WTC11 (cell line): ENCODE measurements at regions not wholly inside any gene's neighbourhood (a gene's known extent, or its start where the extent isn't known, plus 50 kb on each side); places are given as distances from the start of the nearest gene placed in this dataset.

ENCODE experiments used
- ATAC-seq: fragments of 200-7000 bp; cut with Tn5 transposase; 2 replicates; pipeline ENCODE4 v1.10.0; 2021; ENCODE audit warnings: mild to moderate bottlenecking, moderate library complexity
- CTCF ChIA-PET: fragments of 300-600 bp; sonication (Branson Sonifier 250); formaldehyde crosslinking; loops from one replicate; lab custom pipeline; 2021; ENCODE audit warnings: antibody characterized with exemption; lab: Charles Lee
- POLR2A ChIA-PET: fragments of 350-600 bp; sonication (Branson Sonifier 250); formaldehyde crosslinking; loops from one replicate; lab custom pipeline; 2021; ENCODE audit warnings: antibody characterized with exemption; lab: Charles Lee
- DNase-seq: peaks from one replicate; pipeline ENCODE4 v3.0.0; 2021; ENCODE audit warnings: low spot score
- H3K27ac Mint-ChIP-seq: 2 replicates; pipeline ENCODE4 v1.8.0; 2021; ENCODE audit warnings: mixed read lengths
- H3K27me3 Mint-ChIP-seq: 2 replicates; pipeline ENCODE4 v1.8.0; 2021; ENCODE audit warnings: low read depth, mild to moderate bottlenecking, moderate library complexity, mixed read lengths
- H3K36me3 Mint-ChIP-seq: 2 replicates; pipeline ENCODE4 v1.8.0; 2021; ENCODE audit warnings: mixed read lengths
- H3K4me1 Mint-ChIP-seq: 2 replicates; pipeline ENCODE4 v1.8.0; 2022; ENCODE audit warnings: mixed read lengths
- H3K4me3 Mint-ChIP-seq: 2 replicates; pipeline ENCODE4 v1.8.0; 2021; ENCODE audit warnings: mild to moderate bottlenecking, moderate library complexity, mixed read lengths
- H3K9me3 Mint-ChIP-seq: 2 replicates; pipeline ENCODE4 v1.8.0; 2021; ENCODE audit warnings: mixed read lengths
- ATF3 ChIP-seq: sonication (generic); formaldehyde crosslinking; conservative IDR thresholded peaks from 2 replicates; pipeline ENCODE4 v1.8.1; 2022; ENCODE audit warnings: mild to moderate bottlenecking, missing genetic modification reagents
- ATF6 ChIP-seq: sonication (generic); formaldehyde crosslinking; IDR thresholded peaks from 2 replicates; pipeline ENCODE4 v1.8.1; 2023; ENCODE audit warnings: mild to moderate bottlenecking, missing genetic modification reagents
- CBFB ChIP-seq: sonication (generic); formaldehyde crosslinking; IDR thresholded peaks from 2 replicates; pipeline ENCODE4 v1.8.1; 2022; ENCODE audit warnings: mild to moderate bottlenecking, low read depth, missing genetic modification reagents
- CREB1 ChIP-seq: sonication (generic); formaldehyde crosslinking; IDR thresholded peaks from 2 replicates; pipeline ENCODE4 v1.8.0; 2023; ENCODE audit warnings: mild to moderate bottlenecking, missing genetic modification reagents
- FOXK1 ChIP-seq: sonication (generic); formaldehyde crosslinking; IDR thresholded peaks from 2 replicates; pipeline ENCODE4 v1.8.0; 2022; ENCODE audit warnings: mild to moderate bottlenecking, moderate library complexity, missing genetic modification reagents
- GABPB1 ChIP-seq: sonication (generic); formaldehyde crosslinking; IDR thresholded peaks from 2 replicates; pipeline ENCODE4 v1.8.1; 2023; ENCODE audit warnings: mild to moderate bottlenecking, missing genetic modification reagents
- GRHL2 ChIP-seq: fragments of 250-450 bp; sonication (Bioruptor Pico); IDR thresholded peaks from 2 replicates; pipeline ENCODE4 v1.8.0; 2022; ENCODE audit warnings: mild to moderate bottlenecking, moderate library complexity; ENCODE audit not compliant: insufficient replicate concordance, severe bottlenecking
- GTF2I ChIP-seq: fragments of 250-450 bp; sonication (Bioruptor Pico); conservative IDR thresholded peaks from 2 replicates; pipeline ENCODE4 v1.4.0; 2021; ENCODE audit warnings: mild to moderate bottlenecking
- JUN ChIP-seq: sonication (generic); formaldehyde crosslinking; IDR thresholded peaks from 2 replicates; pipeline ENCODE4 v1.8.0; 2023; ENCODE audit warnings: mild to moderate bottlenecking, missing genetic modification reagents
- MXD4 ChIP-seq: fragments of 250-450 bp; sonication (Bioruptor Pico); IDR thresholded peaks from 2 replicates; pipeline ENCODE4 v1.8.0; 2021; ENCODE audit warnings: mild to moderate bottlenecking, moderate library complexity, borderline replicate concordance
- NFYB ChIP-seq: sonication (generic); formaldehyde crosslinking; conservative IDR thresholded peaks from 2 replicates; pipeline ENCODE4 v1.8.0; 2022; ENCODE audit warnings: low read depth, missing genetic modification reagents
- PRRX2 ChIP-seq: fragments of 250-450 bp; sonication (Bioruptor Pico); IDR thresholded peaks from 2 replicates; pipeline ENCODE4 v1.8.0; 2021; ENCODE audit warnings: mild to moderate bottlenecking
- RELA ChIP-seq: sonication (generic); formaldehyde crosslinking; IDR thresholded peaks from 2 replicates; pipeline ENCODE4 v1.8.1; 2022; ENCODE audit warnings: missing genetic modification reagents, mild to moderate bottlenecking, borderline replicate concordance
- ZBTB21 ChIP-seq: sonication (generic); formaldehyde crosslinking; IDR thresholded peaks from 2 replicates; pipeline ENCODE4 v1.8.1; 2023; ENCODE audit warnings: mild to moderate bottlenecking, missing genetic modification reagents, borderline replicate concordance
- ZNF121 ChIP-seq: sonication (generic); formaldehyde crosslinking; IDR thresholded peaks from 2 replicates; pipeline ENCODE4 v1.8.0; 2023; ENCODE audit warnings: missing genetic modification reagents
- ZNF317 ChIP-seq: sonication (generic); formaldehyde crosslinking; IDR thresholded peaks from 2 replicates; pipeline ENCODE4 v1.8.1; 2023; ENCODE audit warnings: low read depth, mild to moderate bottlenecking, moderate library complexity, missing genetic modification reagents, borderline replicate concordance
- ZNF416 ChIP-seq: fragments of 250-450 bp; sonication (Bioruptor Pico); IDR thresholded peaks from 2 replicates; pipeline ENCODE4 v1.9.0; 2021; ENCODE audit warnings: mild to moderate bottlenecking, inconsistent platforms
- ZNF423 ChIP-seq: fragments of 250-450 bp; sonication (Bioruptor Pico); IDR thresholded peaks from 2 replicates; pipeline ENCODE4 v2.1.2; 2022; ENCODE audit warnings: mild to moderate bottlenecking, moderate library complexity
- TF ChIP-seq, protein P1 (sequence below): sonication (generic); formaldehyde crosslinking; IDR thresholded peaks from 2 replicates; pipeline ENCODE4 v1.8.1; 2022; ENCODE audit warnings: mild to moderate bottlenecking, moderate library complexity, missing genetic modification reagents
- TF ChIP-seq, protein P2 (sequence below): sonication (generic); formaldehyde crosslinking; IDR thresholded peaks from 2 replicates; pipeline ENCODE4 v1.8.1; 2022; ENCODE audit warnings: mild to moderate bottlenecking, missing genetic modification reagents, moderate library complexity, borderline replicate concordance
- TF ChIP-seq, protein P3 (sequence below): sonication (generic); formaldehyde crosslinking; IDR thresholded peaks from 2 replicates; pipeline ENCODE4 v1.8.1; 2023; ENCODE audit warnings: mild to moderate bottlenecking, moderate library complexity, missing genetic modification reagents
- TF ChIP-seq, protein P4 (sequence below): fragments of 250-450 bp; sonication (Bioruptor Pico); IDR thresholded peaks from 2 replicates; pipeline ENCODE4 v1.9.0; 2021; ENCODE audit warnings: mild to moderate bottlenecking
- TF ChIP-seq, protein P5 (sequence below): fragments of 250-450 bp; sonication (Bioruptor Pico); IDR thresholded peaks from 2 replicates; pipeline ENCODE4 v1.8.0; 2021; ENCODE audit warnings: mild to moderate bottlenecking
- TF ChIP-seq, protein P6 (sequence below): fragments of 250-450 bp; sonication (Bioruptor Pico); IDR thresholded peaks from 2 replicates; pipeline ENCODE4 v2.1.2; 2022; ENCODE audit warnings: mild to moderate bottlenecking, moderate library complexity

DNA sequence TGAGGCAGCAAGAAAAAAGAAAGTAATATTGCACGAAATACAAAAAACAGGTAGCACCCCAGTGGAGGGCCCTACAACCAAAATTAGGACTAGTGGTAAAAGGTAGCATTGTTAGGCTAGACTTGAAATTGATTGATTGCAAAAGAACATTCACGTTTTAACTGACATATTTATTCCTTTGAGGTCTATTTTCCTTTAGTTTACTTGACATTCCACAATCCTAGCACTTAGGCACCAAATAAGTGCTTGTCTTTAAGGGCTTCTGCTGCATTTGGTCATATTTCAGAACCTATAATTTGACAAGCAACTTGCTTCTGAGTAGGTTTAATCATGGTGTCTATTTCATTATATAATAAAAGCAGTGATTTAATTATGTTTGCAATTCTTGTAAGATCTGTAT is 642.7 kb upstream of the AGTR1 start:
- POLR2A ChIA-PET, result no interaction called here
- DNase-seq (no peak), ATAC-seq (no peak)
- no peaks in the 10 kb centered on the region for H3K4me1 Mint-ChIP-seq
- peaks cover 4% of the 10 kb centered on the region; the same call in 1 of the 2 replicates for H3K9me3 Mint-ChIP-seq
- no peak overlapping the region for H3K27ac Mint-ChIP-seq
- H3K27me3 Mint-ChIP-seq, result no peaks in the 10 kb centered on the region
- H3K36me3 Mint-ChIP-seq, result peaks cover 1% of the 10 kb centered on the region; the same call in 1 of the 2 replicates
- TF ChIP-seq, protein P1, sequence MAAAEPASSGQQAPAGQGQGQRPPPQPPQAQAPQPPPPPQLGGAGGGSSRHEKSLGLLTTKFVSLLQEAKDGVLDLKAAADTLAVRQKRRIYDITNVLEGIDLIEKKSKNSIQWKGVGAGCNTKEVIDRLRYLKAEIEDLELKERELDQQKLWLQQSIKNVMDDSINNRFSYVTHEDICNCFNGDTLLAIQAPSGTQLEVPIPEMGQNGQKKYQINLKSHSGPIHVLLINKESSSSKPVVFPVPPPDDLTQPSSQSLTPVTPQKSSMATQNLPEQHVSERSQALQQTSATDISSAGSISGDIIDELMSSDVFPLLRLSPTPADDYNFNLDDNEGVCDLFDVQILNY (CRISPR knock-in tag), result no peak
- TF ChIP-seq, protein P2, sequence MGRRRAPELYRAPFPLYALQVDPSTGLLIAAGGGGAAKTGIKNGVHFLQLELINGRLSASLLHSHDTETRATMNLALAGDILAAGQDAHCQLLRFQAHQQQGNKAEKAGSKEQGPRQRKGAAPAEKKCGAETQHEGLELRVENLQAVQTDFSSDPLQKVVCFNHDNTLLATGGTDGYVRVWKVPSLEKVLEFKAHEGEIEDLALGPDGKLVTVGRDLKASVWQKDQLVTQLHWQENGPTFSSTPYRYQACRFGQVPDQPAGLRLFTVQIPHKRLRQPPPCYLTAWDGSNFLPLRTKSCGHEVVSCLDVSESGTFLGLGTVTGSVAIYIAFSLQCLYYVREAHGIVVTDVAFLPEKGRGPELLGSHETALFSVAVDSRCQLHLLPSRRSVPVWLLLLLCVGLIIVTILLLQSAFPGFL (CRISPR knock-in tag), result no peak
- TF ChIP-seq MXD4 (CRISPR knock-in tag) (no peak), GABPB1 (CRISPR knock-in tag) (no peak), JUN (CRISPR knock-in tag) (no peak), ZNF423 (CRISPR knock-in tag) (no peak), CBFB (CRISPR knock-in tag) (no peak), CREB1 (CRISPR knock-in tag) (no peak), ATF6 (CRISPR knock-in tag) (no peak), ZBTB21 (CRISPR knock-in tag) (no peak), GTF2I (CRISPR knock-in tag) (no peak), ATF3 (CRISPR knock-in tag) (no peak)
- TF ChIP-seq, protein P3, sequence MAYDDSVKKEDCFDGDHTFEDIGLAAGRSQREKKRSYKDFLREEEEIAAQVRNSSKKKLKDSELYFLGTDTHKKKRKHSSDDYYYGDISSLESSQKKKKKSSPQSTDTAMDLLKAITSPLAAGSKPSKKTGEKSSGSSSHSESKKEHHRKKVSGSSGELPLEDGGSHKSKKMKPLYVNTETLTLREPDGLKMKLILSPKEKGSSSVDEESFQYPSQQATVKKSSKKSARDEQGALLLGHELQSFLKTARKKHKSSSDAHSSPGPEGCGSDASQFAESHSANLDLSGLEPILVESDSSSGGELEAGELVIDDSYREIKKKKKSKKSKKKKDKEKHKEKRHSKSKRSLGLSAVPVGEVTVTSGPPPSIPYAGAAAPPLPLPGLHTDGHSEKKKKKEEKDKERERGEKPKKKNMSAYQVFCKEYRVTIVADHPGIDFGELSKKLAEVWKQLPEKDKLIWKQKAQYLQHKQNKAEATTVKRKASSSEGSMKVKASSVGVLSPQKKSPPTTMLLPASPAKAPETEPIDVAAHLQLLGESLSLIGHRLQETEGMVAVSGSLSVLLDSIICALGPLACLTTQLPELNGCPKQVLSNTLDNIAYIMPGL (CRISPR knock-in tag), result no peak
- TF ChIP-seq, protein P4, sequence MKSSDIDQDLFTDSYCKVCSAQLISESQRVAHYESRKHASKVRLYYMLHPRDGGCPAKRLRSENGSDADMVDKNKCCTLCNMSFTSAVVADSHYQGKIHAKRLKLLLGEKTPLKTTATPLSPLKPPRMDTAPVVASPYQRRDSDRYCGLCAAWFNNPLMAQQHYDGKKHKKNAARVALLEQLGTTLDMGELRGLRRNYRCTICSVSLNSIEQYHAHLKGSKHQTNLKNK (CRISPR knock-in tag), result no peak
- CTCF ChIA-PET, result no interaction called here
- H3K4me3 Mint-ChIP-seq, result no peak overlapping the region

GRCh38 chr3:148062590-148062989 is 635.1 kb upstream of the AGTR1 start:
- Mint-ChIP-seq H3K4me3 (no peak overlapping the region), H3K4me1 (no peaks in the 10 kb centered on the region)
- no peak for ATAC-seq

More at GRCh38 chr3:148062590-148062989, 635.1 kb upstream of the AGTR1 start:
- no peaks in the 10 kb centered on the region for H3K9me3 Mint-ChIP-seq
- H3K27me3 Mint-ChIP-seq, result no peaks in the 10 kb centered on the region
- no peak overlapping the region for H3K27ac Mint-ChIP-seq
- TF ChIP-seq ZNF416 (no peak), GRHL2 (CRISPR knock-in tag) (no peak), FOXK1 (CRISPR knock-in tag) (no peak), PRRX2 (no peak), RELA (no peak), ZNF317 (CRISPR knock-in tag) (no peak), NFYB (CRISPR knock-in tag) (no peak), ZNF121 (no peak)
- TF ChIP-seq, protein P5, sequence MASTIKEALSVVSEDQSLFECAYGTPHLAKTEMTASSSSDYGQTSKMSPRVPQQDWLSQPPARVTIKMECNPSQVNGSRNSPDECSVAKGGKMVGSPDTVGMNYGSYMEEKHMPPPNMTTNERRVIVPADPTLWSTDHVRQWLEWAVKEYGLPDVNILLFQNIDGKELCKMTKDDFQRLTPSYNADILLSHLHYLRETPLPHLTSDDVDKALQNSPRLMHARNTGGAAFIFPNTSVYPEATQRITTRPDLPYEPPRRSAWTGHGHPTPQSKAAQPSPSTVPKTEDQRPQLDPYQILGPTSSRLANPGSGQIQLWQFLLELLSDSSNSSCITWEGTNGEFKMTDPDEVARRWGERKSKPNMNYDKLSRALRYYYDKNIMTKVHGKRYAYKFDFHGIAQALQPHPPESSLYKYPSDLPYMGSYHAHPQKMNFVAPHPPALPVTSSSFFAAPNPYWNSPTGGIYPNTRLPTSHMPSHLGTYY (CRISPR knock-in tag), result no peak
- TF ChIP-seq, protein P6, sequence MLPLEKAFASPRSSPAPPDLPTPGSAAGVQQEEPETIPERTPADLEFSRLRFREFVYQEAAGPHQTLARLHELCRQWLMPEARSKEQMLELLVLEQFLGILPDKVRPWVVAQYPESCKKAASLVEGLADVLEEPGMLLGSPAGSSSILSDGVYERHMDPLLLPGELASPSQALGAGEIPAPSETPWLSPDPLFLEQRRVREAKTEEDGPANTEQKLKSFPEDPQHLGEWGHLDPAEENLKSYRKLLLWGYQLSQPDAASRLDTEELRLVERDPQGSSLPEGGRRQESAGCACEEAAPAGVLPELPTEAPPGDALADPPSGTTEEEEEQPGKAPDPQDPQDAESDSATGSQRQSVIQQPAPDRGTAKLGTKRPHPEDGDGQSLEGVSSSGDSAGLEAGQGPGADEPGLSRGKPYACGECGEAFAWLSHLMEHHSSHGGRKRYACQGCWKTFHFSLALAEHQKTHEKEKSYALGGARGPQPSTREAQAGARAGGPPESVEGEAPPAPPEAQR, result no peak
- POLR2A ChIA-PET, result no interaction called here
- CTCF ChIA-PET, result no interaction called here
- H3K36me3 Mint-ChIP-seq, result no peaks in the 10 kb centered on the region
- DNase-seq, result no peak
